IMR-90 (cell line): ENCODE measurements at regions not wholly inside any gene's neighbourhood (a gene's known extent, or its start where the extent isn't known, plus 50 kb on each side); places are given as distances from the start of the nearest gene placed in this dataset.
A peak's percentile ranks its signal among the peaks of the same experiment; 100 is the strongest.

Source experiments
- ATAC-seq: fragments of 200-7000 bp; cut with Tn5 transposase; 2 replicates; pipeline ENCODE4 v1.9.1; 2020; ENCODE audit warnings: low read depth, mild to moderate bottlenecking, moderate library complexity
- BruUV-seq: library from RNA; stranded (reverse); fragments of 400-500 nt; replicated peaks from 2 replicates; lab custom pipeline; 2021; lab: Mats Ljungman, UMichigan
- CTCF ChIA-PET: fragments of 300-600 bp; formaldehyde crosslinking; extraction: SDS; loops from one replicate; lab custom pipeline; 2021; ENCODE audit warnings: antibody characterized with exemption; lab: Yijun Ruan, JAX
- POLR2A ChIA-PET: fragments of 300-600 bp; sonication (Branson Sonifier 250); formaldehyde crosslinking; loops from one replicate; lab custom pipeline; 2022; ENCODE audit warnings: antibody characterized with exemption; ENCODE audit not compliant: unreplicated experiment; lab: Charles Lee
- DNase-seq: peaks from one replicate; pipeline ENCODE4 v3.0.0; 2013
- H2AFZ ChIP-seq: replicated peaks from 2 replicates; pipeline ENCODE3; 2013; ENCODE audit warnings: low read length, mild to moderate bottlenecking; ENCODE audit not compliant: poor library complexity
- H2AK5ac ChIP-seq: 2 replicates; pipeline ENCODE4 v1.6.1; 2013; ENCODE audit warnings: low read depth, low read length, inconsistent platforms
- H2AK9ac ChIP-seq: replicated peaks from 2 replicates; pipeline ENCODE3; 2013; ENCODE audit warnings: mild to moderate bottlenecking, low read depth, low read length, moderate library complexity; ENCODE audit not compliant: poor library complexity
- H2BK120ac ChIP-seq: 2 replicates; pipeline ENCODE4 v1.6.1; 2013; ENCODE audit warnings: low read depth, low read length, inconsistent platforms
- H2BK15ac ChIP-seq: 3 replicates; pipeline ENCODE4 v1.6.1; 2013; ENCODE audit warnings: low read depth, low read length, inconsistent platforms
- H2BK20ac ChIP-seq: 2 replicates; pipeline ENCODE4 v1.6.1; 2013; ENCODE audit warnings: low read depth, mild to moderate bottlenecking, inconsistent platforms, low read length, moderate library complexity
- H2BK5ac ChIP-seq: 2 replicates; pipeline ENCODE4 v1.6.1; 2013; ENCODE audit warnings: mild to moderate bottlenecking, low read depth, low read length, inconsistent platforms; ENCODE audit not compliant: poor library complexity, severe bottlenecking
- H3K14ac ChIP-seq: replicated peaks from 2 replicates; pipeline ENCODE4 v1.6.1; 2013; ENCODE audit warnings: low read depth, low read length, inconsistent platforms
- H3K18ac ChIP-seq: 2 replicates; pipeline ENCODE4 v1.6.1; 2013; ENCODE audit warnings: low read depth, low read length, control low read depth
- H3K23ac ChIP-seq: 2 replicates; pipeline ENCODE4 v1.6.1; 2013; ENCODE audit warnings: low read depth, low read length, inconsistent platforms
- H3K27ac ChIP-seq: 2 replicates; pipeline ENCODE4 v1.5.1; 2013; ENCODE audit warnings: mild to moderate bottlenecking, control low read depth, low read length; ENCODE audit not compliant: insufficient read depth
- H3K27me3 ChIP-seq: 2 replicates; pipeline ENCODE4 v1.6.1; 2013; ENCODE audit warnings: low read length; ENCODE audit not compliant: control insufficient read depth, insufficient read depth
- H3K36me3 ChIP-seq: 2 replicates; pipeline ENCODE4 v1.6.1; 2013; ENCODE audit warnings: low read length, mixed read lengths; ENCODE audit not compliant: control insufficient read depth, insufficient read depth
- H3K4ac ChIP-seq: 2 replicates; pipeline ENCODE4 v1.6.1; 2013; ENCODE audit warnings: low read depth, low read length, inconsistent platforms
- H3K4me1 ChIP-seq: 2 replicates; pipeline ENCODE4 v1.6.1; 2013; ENCODE audit warnings: low read length, mixed read lengths; ENCODE audit not compliant: control insufficient read depth, insufficient read depth
- H3K4me2 ChIP-seq: 2 replicates; pipeline ENCODE4 v1.6.1; 2013; ENCODE audit warnings: low read depth, mild to moderate bottlenecking, control low read depth, low read length, moderate library complexity
- H3K4me3 ChIP-seq: 2 replicates; pipeline ENCODE4 v1.5.1; 2013; ENCODE audit warnings: low read depth, mild to moderate bottlenecking, control low read depth, low read length, moderate library complexity; ENCODE audit not compliant: insufficient read depth
- H3K56ac ChIP-seq: 2 replicates; pipeline ENCODE4 v1.6.1; 2013; ENCODE audit warnings: low read length, inconsistent platforms; ENCODE audit not compliant: insufficient read depth; ENCODE audit errors: extremely low read depth
- H3K79me1 ChIP-seq, 2 experiments: 2 replicates each; pipeline ENCODE4 v1.6.1; 2013; ENCODE audit warnings: low read length in 2 of 2, inconsistent platforms in 1 of 2, low read depth in 1 of 2
- H3K9ac ChIP-seq: 2 replicates; pipeline ENCODE4 v1.6.1; 2013; ENCODE audit warnings: low read depth, low read length, control low read depth
- H3K9me1 ChIP-seq: 2 replicates; pipeline ENCODE4 v1.6.1; 2013; ENCODE audit warnings: low read length, inconsistent platforms; ENCODE audit not compliant: insufficient read depth
- H3K9me3 ChIP-seq: 2 replicates; pipeline ENCODE4 v1.6.1; 2013; ENCODE audit warnings: low read length; ENCODE audit not compliant: control insufficient read depth, insufficient read depth
- H4K20me1 ChIP-seq: 2 replicates; pipeline ENCODE4 v1.6.1; 2013; ENCODE audit warnings: low read length, inconsistent platforms; ENCODE audit not compliant: insufficient read depth
- H4K5ac ChIP-seq: 2 replicates; pipeline ENCODE4 v1.6.1; 2013; ENCODE audit warnings: mild to moderate bottlenecking, low read depth, low read length, control low read depth
- H4K8ac ChIP-seq, 2 experiments: 2 replicates each; pipeline ENCODE4 v1.6.1; 2013; ENCODE audit warnings: low read depth in 2 of 2, low read length in 2 of 2, control low read depth in 1 of 2, inconsistent platforms in 1 of 2
- H4K91ac ChIP-seq: 2 replicates; pipeline ENCODE4 v1.6.1; 2013; ENCODE audit warnings: low read depth, low read length, inconsistent platforms; ENCODE audit not compliant: insufficient read depth
- ELK1 ChIP-seq: fragments of 150-350 bp; IDR thresholded peaks from 2 replicates; pipeline ENCODE4 v1.6.1; 2016; ENCODE audit warnings: low read depth, mild to moderate bottlenecking, low read length, moderate library complexity, borderline replicate concordance
- WGBS, 2 experiments: methylation state at CpG; one replicate each; pipeline versions ENCODE4 v1.1.5 to v1.1.7; 2013; ENCODE audit warnings: missing lambda C conversion rate in 2 of 2; ENCODE audit not compliant: insufficient read length in 1 of 2; ENCODE audit errors: extremely low coverage in 2 of 2; 5-methylcytosine and 5-hydroxymethylcytosine counted together
- dilution Hi-C: fragments of 300-500 bp; cut with HindIII; formaldehyde crosslinking; loops from one replicate; pipeline ENCODE4 v1.14.3; 2018; ENCODE audit warnings: low sequenced_read_pairs; ENCODE audit not compliant: unreplicated experiment
- in situ Hi-C: fragments of 300-500 bp; cut with MboI; formaldehyde crosslinking; loops from 3 replicates; pipeline ENCODE4 v1.14.3; 2019; ENCODE audit warnings: low sequenced_read_pairs, inconsistent platforms, mixed read lengths
- intact Hi-C: fragments of 100-400 bp; cut with micrococcal nuclease; formaldehyde crosslinking; loops from 2 replicates; pipeline ENCODE4 v1.10.0; 2022

- no CpG with 5 or more reads among the region's 2 CpGs for WGBS, 2 experiments
- peak overlapping the region; percentile 26 for H2BK120ac ChIP-seq
- intact Hi-C loops = no loop called here
- DNase-seq = no peak
- 0 out of 3 replicates have a peak overlapping the region, but pooled peaks have one; percentile 13 for H2BK15ac ChIP-seq
- no peaks in the 10 kb centered on the region for H3K36me3 ChIP-seq
- no peak overlapping the region for H4K91ac ChIP-seq
- H4K20me1 ChIP-seq = no peaks in the 10 kb centered on the region
- no peak overlapping the region for H3K9ac ChIP-seq
- dilution Hi-C loops = no loop called here
- no peak overlapping the region for H3K4me3 ChIP-seq
- H2AK5ac ChIP-seq = no peak overlapping the region
- no peak overlapping the region for H3K4me2 ChIP-seq
- in situ Hi-C loops = no loop called here
- no peak for ATAC-seq
- no peaks in the 10 kb centered on the region for H3K9me1 ChIP-seq
- ChIA-PET POLR2A (no interaction called here), CTCF (no interaction called here)
- no peak overlapping the region for H3K23ac ChIP-seq
- no peak overlapping the region for H3K56ac ChIP-seq
- H3K14ac ChIP-seq = no peak overlapping the region; the same call in 1 of the 2 replicates
- no peak overlapping the region for H3K18ac ChIP-seq
- BruUV-seq = no TSS peak
- no peak overlapping the region for H2AK9ac ChIP-seq
- H4K5ac ChIP-seq = no peak overlapping the region
- H2AFZ ChIP-seq = no peak overlapping the region
- H3K9me3 ChIP-seq = no peaks in the 10 kb centered on the region
- no peaks in the 10 kb centered on the region for H3K27me3 ChIP-seq
- TF ChIP-seq ELK1 = no peak
- no peaks in the 10 kb centered on the region for H3K79me1 ChIP-seq
- no peak overlapping the region for H2BK5ac ChIP-seq
- H4K8ac ChIP-seq = no peak overlapping the region
- peaks cover 3% of the 10 kb centered on the region; the same call in 1 of the 2 replicates for H3K4me1 ChIP-seq
- H2BK20ac ChIP-seq = peak overlapping the region; percentile 62; the same call in 1 of the 2 replicates
- no peak overlapping the region for H3K27ac ChIP-seq
- H3K4ac ChIP-seq = no peak overlapping the region
Observed at GRCh38 chr4:176898791-176899190, 106.1 kb upstream of the VEGFC start.
